NB4 (cell line): ENCODE measurements at regions not wholly inside any gene's neighbourhood (a gene's known extent, or its start where the extent isn't known, plus 50 kb on each side); places are given as distances from the start of the nearest gene placed in this dataset.

ENCODE experiments used
- DNase-seq: peaks from one replicate; pipeline ENCODE4 v3.0.0; 2010; ENCODE audit warnings: low read depth
- H3K4me3 ChIP-seq: one replicate; pipeline ENCODE4 v1.5.1; 2011; ENCODE audit warnings: mild to moderate bottlenecking, low read depth, low read length, moderate library complexity
- CTCF ChIP-seq: IDR thresholded peaks from one replicate; pipeline ENCODE4 v1.5.1; 2012; ENCODE audit warnings: low read depth, low read length
- MAX ChIP-seq: IDR thresholded peaks from 2 replicates; pipeline ENCODE4 v1.6.1; 2011; ENCODE audit warnings: low read depth, low read length
- MYC ChIP-seq: IDR thresholded peaks from 2 replicates; pipeline ENCODE4 v1.6.1; 2011; ENCODE audit warnings: low read depth, low read length
- POLR2A ChIP-seq: IDR thresholded peaks from 2 replicates; pipeline ENCODE4 v1.6.1; 2011; ENCODE audit warnings: mild to moderate bottlenecking; ENCODE audit not compliant: insufficient read length; ENCODE audit errors: extremely low read depth

GRCh38 chr3:6516694-6517093 is 344.2 kb upstream of the GRM7 start:
- H3K4me3 ChIP-seq: no peak overlapping the region
- TF ChIP-seq MAX (no peak), POLR2A (no peak), CTCF (no peak), MYC (no peak)
- DNase-seq: no peak

- no peak for DNase-seq
- no peak overlapping the region for H3K4me3 ChIP-seq
- TF ChIP-seq MYC (no peak), CTCF (no peak), POLR2A (no peak), MAX (no peak)
Observed at GRCh38 chr3:6518709-6519345, 342.1 kb upstream of the GRM7 start.

GRCh38 chr3:6521369-6522113 is 339.4 kb upstream of the GRM7 start:
- DNase-seq: no peak
- no peak for TF ChIP-seq MAX
- TF ChIP-seq POLR2A: no peak
- TF ChIP-seq CTCF: no peak
- no peak for TF ChIP-seq MYC
- no peak overlapping the region for H3K4me3 ChIP-seq

GRCh38 chr3:6522191-6522590 is 338.7 kb upstream of the GRM7 start:
- DNase-seq: no peak
- TF ChIP-seq POLR2A (no peak), CTCF (no peak), MAX (no peak), MYC (no peak)
- no peak overlapping the region for H3K4me3 ChIP-seq

GRCh38 chr3:6523043-6523442 is 337.9 kb upstream of the GRM7 start:
- DNase-seq: no peak
- TF ChIP-seq MAX (no peak), MYC (no peak), POLR2A (no peak), CTCF (no peak)
- no peak overlapping the region for H3K4me3 ChIP-seq
